ENCODE measurements at regions not wholly inside any gene's neighbourhood (a gene's known extent, or its start where the extent isn't known, plus 50 kb on each side); places are given as distances from the start of the nearest gene placed in this dataset.

DNA sequence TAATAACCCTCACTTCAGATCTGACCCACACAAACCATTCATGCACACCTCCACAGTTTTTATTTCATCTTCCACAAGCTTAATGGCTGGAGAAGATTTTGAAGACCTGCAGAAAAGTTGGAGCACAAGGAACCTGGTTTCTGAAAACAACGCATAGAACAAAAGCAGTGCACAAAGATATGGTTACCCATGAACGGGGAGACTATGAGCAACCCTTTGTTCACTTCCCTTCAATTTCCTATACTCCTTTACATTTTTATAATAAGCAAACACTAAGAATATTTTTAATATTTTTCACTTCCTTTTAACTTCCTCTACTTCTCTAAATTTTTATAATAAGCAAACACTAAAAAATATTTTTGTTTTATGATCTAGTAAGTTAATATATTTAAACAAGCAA is 103.5 kb upstream of the UBE2E2 start:
- H3K4me3 ChIP-seq (ENCODE audit: extremely low read depth in 1 of 4, insufficient read depth in 2 of 4, low read depth in 3 of 4, low read length in 4 of 4): no peak overlapping the region
- FAIRE-seq: no peak
- no peak overlapping the region for H4K91ac ChIP-seq (replicated peaks; ENCODE audit: insufficient read length, low read length)
- no peak overlapping the region for H3K9ac ChIP-seq (replicated peaks in 1 of 4; ENCODE audit: extremely low read depth in 1 of 4, low read depth in 3 of 4, low read length in 3 of 4)
- POLR2A ChIA-PET (ENCODE audit: partially characterized antibody): no interaction called here
- H3K4me1 ChIP-seq (replicated peaks in 1 of 4; ENCODE audit: control insufficient read depth in 3 of 4, insufficient read depth in 4 of 4, low read length in 3 of 4): peaks cover 0 to 8% (median 2%) of the 10 kb centered on the region in 4 experiments; a peak in 3 of 7 replicates
- no peaks in the 10 kb centered on the region for H3K23me2 ChIP-seq (ENCODE audit: low read depth, low read length)
- DNase-seq (ENCODE audit: low read depth in 1 of 2, low spot score in 2 of 2): no peak
- H2AK5ac ChIP-seq (ENCODE audit: low read depth, low read length): no peak overlapping the region
- H3K27me3 ChIP-seq (replicated peaks in 1 of 4; ENCODE audit: control insufficient read depth in 3 of 4, extremely low read depth in 1 of 4, insufficient read depth in 3 of 4, low read length in 3 of 4): no peaks in the 10 kb centered on the region
- H3K56ac ChIP-seq (replicated peaks; ENCODE audit: insufficient read length, low read depth, low read length): no peak overlapping the region
- no peaks in the 10 kb centered on the region for H3K9me3 ChIP-seq (ENCODE audit: insufficient read depth in 2 of 2, low read depth in 1 of 2, low read length in 1 of 2)
- H4K8ac ChIP-seq (ENCODE audit: extremely low read depth, insufficient read depth, low read length): no peak overlapping the region
- H3K36me3 ChIP-seq (ENCODE audit: control insufficient read depth in 2 of 4, insufficient read depth in 4 of 4, low read length in 3 of 4): no peaks in the 10 kb centered on the region
- H4K20me1 ChIP-seq (replicated peaks in 1 of 2; ENCODE audit: control insufficient read depth in 1 of 2, insufficient read depth in 2 of 2, low read length in 2 of 2): no peaks in the 10 kb centered on the region
- H3K14ac ChIP-seq (ENCODE audit: insufficient read length): no peak overlapping the region
- H2BK15ac ChIP-seq (ENCODE audit: low read length): no peak overlapping the region
- no peak overlapping the region for H3K4ac ChIP-seq (replicated peaks; ENCODE audit: insufficient read length, low read depth, low read length)
- WGBS, 2 experiments (ENCODE audit: extremely low coverage in 1 of 2, insufficient coverage in 1 of 2, insufficient read length in 1 of 2, insufficient replicate concordance in 2 of 2, low coverage in 1 of 2, low lambda C conversion rate in 2 of 2, missing lambda C conversion rate in 1 of 2): 84% methylated on average over 2 of the region's 2 CpGs; no CpG with 5 or more reads in 1 of the 2 experiments
- H3K4me2 ChIP-seq (ENCODE audit: insufficient read depth in 1 of 2, low read depth in 2 of 2, low read length in 2 of 2): no peak overlapping the region
- TF ChIP-seq, protein P1, sequence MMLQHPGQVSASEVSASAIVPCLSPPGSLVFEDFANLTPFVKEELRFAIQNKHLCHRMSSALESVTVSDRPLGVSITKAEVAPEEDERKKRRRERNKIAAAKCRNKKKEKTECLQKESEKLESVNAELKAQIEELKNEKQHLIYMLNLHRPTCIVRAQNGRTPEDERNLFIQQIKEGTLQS (IDR thresholded peaks at IDR 0.05; ENCODE audit: insufficient read depth, low read depth, low read length): no peak
- TF ChIP-seq CEBPB (IDR thresholded peaks at IDR 0.05; ENCODE audit: low read depth, low read length): no peak
- TF ChIP-seq RAD21 (IDR thresholded peaks at IDR 0.05 in 1 of 2, conservative IDR thresholded peaks at IDR 0.05 in 1 of 2; ENCODE audit: low read depth in 2 of 2, low read length in 2 of 2): no peak
- TF ChIP-seq JUN (IDR thresholded peaks at IDR 0.05; ENCODE audit: low read depth, low read length): no peak
- TF ChIP-seq TBP (IDR thresholded peaks at IDR 0.05; ENCODE audit: low read depth, low read length): no peak
- TF ChIP-seq, protein P2, sequence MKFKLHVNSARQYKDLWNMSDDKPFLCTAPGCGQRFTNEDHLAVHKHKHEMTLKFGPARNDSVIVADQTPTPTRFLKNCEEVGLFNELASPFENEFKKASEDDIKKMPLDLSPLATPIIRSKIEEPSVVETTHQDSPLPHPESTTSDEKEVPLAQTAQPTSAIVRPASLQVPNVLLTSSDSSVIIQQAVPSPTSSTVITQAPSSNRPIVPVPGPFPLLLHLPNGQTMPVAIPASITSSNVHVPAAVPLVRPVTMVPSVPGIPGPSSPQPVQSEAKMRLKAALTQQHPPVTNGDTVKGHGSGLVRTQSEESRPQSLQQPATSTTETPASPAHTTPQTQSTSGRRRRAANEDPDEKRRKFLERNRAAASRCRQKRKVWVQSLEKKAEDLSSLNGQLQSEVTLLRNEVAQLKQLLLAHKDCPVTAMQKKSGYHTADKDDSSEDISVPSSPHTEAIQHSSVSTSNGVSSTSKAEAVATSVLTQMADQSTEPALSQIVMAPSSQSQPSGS (IDR thresholded peaks at IDR 0.05; ENCODE audit: low read length): no peak
- no peak for TF ChIP-seq RXRA (IDR thresholded peaks at IDR 0.05; ENCODE audit: insufficient read depth, low read depth, low read length)
- TF ChIP-seq GABPA (IDR thresholded peaks at IDR 0.05; ENCODE audit: borderline replicate concordance, insufficient read depth, low read length): no peak
- no peak for TF ChIP-seq TAF7 (optimal IDR thresholded peaks at IDR 0.05; ENCODE audit: borderline replicate concordance, low read depth, low read length)
- TF ChIP-seq, protein P3, sequence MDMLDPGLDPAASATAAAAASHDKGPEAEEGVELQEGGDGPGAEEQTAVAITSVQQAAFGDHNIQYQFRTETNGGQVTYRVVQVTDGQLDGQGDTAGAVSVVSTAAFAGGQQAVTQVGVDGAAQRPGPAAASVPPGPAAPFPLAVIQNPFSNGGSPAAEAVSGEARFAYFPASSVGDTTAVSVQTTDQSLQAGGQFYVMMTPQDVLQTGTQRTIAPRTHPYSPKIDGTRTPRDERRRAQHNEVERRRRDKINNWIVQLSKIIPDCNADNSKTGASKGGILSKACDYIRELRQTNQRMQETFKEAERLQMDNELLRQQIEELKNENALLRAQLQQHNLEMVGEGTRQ (IDR thresholded peaks at IDR 0.05; ENCODE audit: low read length): no peak
- TF ChIP-seq CHD1 (IDR thresholded peaks at IDR 0.05; ENCODE audit: low read depth, low read length): no peak
- no peak overlapping the region for H2BK120ac ChIP-seq (replicated peaks; ENCODE audit: low read depth, low read length)
- no peak overlapping the region for H3K23ac ChIP-seq (ENCODE audit: insufficient read length)
- H3K18ac ChIP-seq (ENCODE audit: extremely low read depth, low read length): no peak overlapping the region
- H2BK20ac ChIP-seq (ENCODE audit: low read length): no peak overlapping the region
- no peaks in the 10 kb centered on the region for H3K79me2 ChIP-seq (ENCODE audit: control insufficient read depth in 1 of 2, insufficient read depth in 2 of 2, low read length in 2 of 2)
- H3K79me1 ChIP-seq (ENCODE audit: low read depth, low read length): no peaks in the 10 kb centered on the region
- H3K27ac ChIP-seq (ENCODE audit: low read depth, low read length): no peak overlapping the region
- H2AFZ ChIP-seq (ENCODE audit: low read length): no peak overlapping the region
- no peak overlapping the region for H2BK5ac ChIP-seq (ENCODE audit: low read depth, low read length)
- no peak overlapping the region for H2BK12ac ChIP-seq (ENCODE audit: low read depth, low read length)
- CTCF ChIA-PET (ENCODE audit: partially characterized antibody): interaction anchor here (0.6 to 1.3 kb wide), 3 partner anchors 13 to 652 kb away, joined by 3 read pairs; no protein-coding TSS in a partner anchor
- no peak overlapping the region for H4K5ac ChIP-seq (ENCODE audit: insufficient read length, low read depth, low read length)

Data from H1 (cell line).